ENCODE measurements at regions not wholly inside any gene's neighbourhood (a gene's known extent, or its start where the extent isn't known, plus 50 kb on each side); places are given as distances from the start of the nearest gene placed in this dataset.

GRCh38 chr9:78654324-78654723 lies 357.4 kb downstream of the PSAT1 start:
- Histone ChIP-seq H3K4me3 (ENCODE audit: low read length) (no peak overlapping the region), H3K27ac (ENCODE audit: low read length) (no peak overlapping the region), H3K27me3 (ENCODE audit: control insufficient read depth, insufficient read depth, low read length) (no peaks in the 10 kb centered on the region), H3K4me1 (ENCODE audit: control insufficient read depth, insufficient read depth, low read length) (no peaks in the 10 kb centered on the region), H3K9me3 (ENCODE audit: control insufficient read depth, insufficient read depth, low read length) (no peaks in the 10 kb centered on the region), H3K36me3 (ENCODE audit: control insufficient read depth, insufficient read depth, low read length) (no peaks in the 10 kb centered on the region)
- DNase-seq (ENCODE audit: low read depth, low spot score) = no peak
- no CpG with 5 or more reads among the region's 1 CpG for WGBS (ENCODE audit: insufficient coverage, insufficient read length)

DNA sequence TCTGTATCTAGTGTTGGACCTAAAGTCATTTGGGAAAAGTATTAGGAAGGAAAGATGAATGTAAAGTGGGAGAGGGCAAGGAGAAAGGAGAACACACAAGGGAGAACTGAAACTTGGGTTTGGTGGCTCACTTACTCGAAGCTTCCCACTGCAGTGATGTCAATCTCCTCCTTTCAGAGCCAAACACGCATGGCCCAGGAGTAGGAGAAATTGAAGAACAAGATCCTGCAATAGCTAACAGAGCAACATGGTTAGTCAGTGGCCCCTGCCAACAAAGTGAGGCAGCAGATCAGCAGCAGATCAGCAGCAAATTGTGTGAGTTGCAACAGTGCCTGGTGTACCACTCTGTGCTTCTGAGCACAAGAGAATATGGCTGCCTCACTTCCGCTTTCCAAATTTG lies 366.4 kb downstream of the PSAT1 start:
- peaks cover 2% of the 10 kb centered on the region; the same call in 1 of the 2 replicates for H3K4me1 ChIP-seq (ENCODE audit: control insufficient read depth, insufficient read depth, low read length)
- H3K27ac ChIP-seq (ENCODE audit: low read length) = no peak overlapping the region
- no peaks in the 10 kb centered on the region for H3K9me3 ChIP-seq (ENCODE audit: control insufficient read depth, insufficient read depth, low read length)
- H3K36me3 ChIP-seq (ENCODE audit: control insufficient read depth, insufficient read depth, low read length) = no peaks in the 10 kb centered on the region
- no CpG with 5 or more reads among the region's 3 CpGs for WGBS (ENCODE audit: insufficient coverage, insufficient read length)
- H3K4me3 ChIP-seq (ENCODE audit: low read length) = no peak overlapping the region
- H3K27me3 ChIP-seq (ENCODE audit: control insufficient read depth, insufficient read depth, low read length) = no peaks in the 10 kb centered on the region
- DNase-seq (ENCODE audit: low read depth, low spot score) = no peak

- no CpG with 5 or more reads among the region's 2 CpGs for WGBS (ENCODE audit: insufficient coverage, insufficient read length)
- DNase-seq (ENCODE audit: low read depth, low spot score) = no peak
- Histone ChIP-seq H3K9me3 (ENCODE audit: control insufficient read depth, insufficient read depth, low read length) (no peaks in the 10 kb centered on the region), H3K4me3 (ENCODE audit: low read length) (no peak overlapping the region), H3K27ac (ENCODE audit: low read length) (no peak overlapping the region), H3K4me1 (ENCODE audit: control insufficient read depth, insufficient read depth, low read length) (peaks cover 2% of the 10 kb centered on the region; the same call in 1 of the 2 replicates), H3K36me3 (ENCODE audit: control insufficient read depth, insufficient read depth, low read length) (no peaks in the 10 kb centered on the region), H3K27me3 (ENCODE audit: control insufficient read depth, insufficient read depth, low read length) (no peaks in the 10 kb centered on the region)
Observed at GRCh38 chr9:78664370-78664769, 367.4 kb downstream of the PSAT1 start.

DNA sequence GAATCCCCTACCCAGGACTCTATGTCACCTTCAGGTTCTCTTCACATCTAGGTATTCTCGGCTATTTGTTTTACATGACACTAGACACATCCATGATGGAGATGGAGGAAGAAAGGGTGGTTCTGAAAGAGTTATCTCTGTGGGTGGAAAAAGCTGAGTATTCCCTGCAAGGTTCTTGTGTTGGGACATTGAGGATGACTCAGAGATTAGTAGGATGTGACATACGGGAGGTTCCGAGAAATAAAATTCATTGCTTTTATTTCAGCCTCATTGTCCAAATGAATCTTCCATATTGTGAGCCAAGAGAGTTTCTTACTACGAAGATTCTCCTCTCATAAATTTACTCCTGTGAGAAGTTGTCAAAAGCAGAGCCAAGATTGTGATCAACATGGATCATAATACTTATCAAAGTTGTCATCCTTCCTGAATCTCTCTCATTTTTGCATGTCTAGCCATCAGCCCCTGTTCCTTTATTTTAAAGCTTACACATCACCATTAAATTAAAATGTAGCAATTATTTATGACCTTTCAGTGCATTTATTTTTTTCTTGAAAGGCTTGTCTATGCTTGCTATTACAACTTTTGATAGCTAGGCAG lies 370.0 kb downstream of the PSAT1 start:
- no peak for DNase-seq (ENCODE audit: low read depth, low spot score)
- H3K27ac ChIP-seq (ENCODE audit: low read length) = no peak overlapping the region
- H3K9me3 ChIP-seq (ENCODE audit: control insufficient read depth, insufficient read depth, low read length) = no peaks in the 10 kb centered on the region
- H3K4me1 ChIP-seq (ENCODE audit: control insufficient read depth, insufficient read depth, low read length) = peaks cover 2% of the 10 kb centered on the region; the same call in 1 of the 2 replicates
- no peaks in the 10 kb centered on the region for H3K36me3 ChIP-seq (ENCODE audit: control insufficient read depth, insufficient read depth, low read length)
- no peak overlapping the region for H3K4me3 ChIP-seq (ENCODE audit: low read length)
- no CpG with 5 or more reads among the region's 4 CpGs for WGBS (ENCODE audit: insufficient coverage, insufficient read length)
- H3K27me3 ChIP-seq (ENCODE audit: control insufficient read depth, insufficient read depth, low read length) = no peaks in the 10 kb centered on the region

DNA sequence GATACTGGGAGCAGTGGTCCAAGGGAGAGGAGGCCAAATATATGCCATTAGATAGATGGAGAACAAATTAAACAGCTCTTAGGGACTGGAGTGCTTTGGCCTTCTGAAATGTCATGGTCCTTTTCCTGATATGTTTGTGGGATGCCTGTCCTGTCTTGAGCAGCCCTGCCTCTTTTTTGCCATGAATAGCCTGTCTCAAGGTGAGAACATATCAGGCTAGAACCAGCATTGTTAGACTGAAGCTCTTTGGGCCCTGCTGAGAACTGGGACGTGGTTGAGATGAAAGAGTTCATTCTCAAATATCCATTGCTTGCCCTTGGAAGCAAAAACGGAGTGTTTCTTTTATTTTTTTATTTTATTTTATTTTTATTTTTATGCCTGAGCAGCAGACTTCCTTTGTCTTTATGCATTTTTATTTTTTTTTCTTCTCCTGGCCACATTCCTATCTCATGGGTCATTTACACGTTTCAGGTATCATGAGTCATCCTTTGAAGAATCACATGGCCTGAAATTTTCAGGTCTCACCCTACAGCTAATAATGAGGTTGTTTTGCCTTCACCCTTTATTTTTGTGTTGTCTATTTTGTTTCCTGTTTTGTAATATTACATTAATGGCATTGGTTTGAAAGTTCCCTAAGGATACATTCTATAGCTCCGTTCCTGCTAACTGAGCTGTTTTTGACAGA lies 371.4 kb downstream of the PSAT1 start:
- Histone ChIP-seq H3K36me3 (ENCODE audit: control insufficient read depth, insufficient read depth, low read length) (no peaks in the 10 kb centered on the region), H3K4me3 (ENCODE audit: low read length) (no peak overlapping the region), H3K4me1 (ENCODE audit: control insufficient read depth, insufficient read depth, low read length) (peaks cover 2% of the 10 kb centered on the region; the same call in 1 of the 2 replicates), H3K9me3 (ENCODE audit: control insufficient read depth, insufficient read depth, low read length) (no peaks in the 10 kb centered on the region), H3K27ac (ENCODE audit: low read length) (no peak overlapping the region), H3K27me3 (ENCODE audit: control insufficient read depth, insufficient read depth, low read length) (no peaks in the 10 kb centered on the region)
- WGBS (ENCODE audit: insufficient coverage, insufficient read length) = no CpG with 5 or more reads among the region's 4 CpGs
- DNase-seq (ENCODE audit: low read depth, low spot score) = no peak

- no peak for DNase-seq (ENCODE audit: low read depth, low spot score)
- WGBS (ENCODE audit: insufficient coverage, insufficient read length) = no CpG with 5 or more reads among the region's 7 CpGs
- Histone ChIP-seq H3K27ac (ENCODE audit: low read length) (no peak overlapping the region), H3K36me3 (ENCODE audit: control insufficient read depth, insufficient read depth, low read length) (no peaks in the 10 kb centered on the region), H3K27me3 (ENCODE audit: control insufficient read depth, insufficient read depth, low read length) (no peaks in the 10 kb centered on the region), H3K9me3 (ENCODE audit: control insufficient read depth, insufficient read depth, low read length) (no peaks in the 10 kb centered on the region), H3K4me1 (ENCODE audit: control insufficient read depth, insufficient read depth, low read length) (peaks cover 2% of the 10 kb centered on the region; the same call in 1 of the 2 replicates), H3K4me3 (ENCODE audit: low read length) (no peak overlapping the region)
Observed at GRCh38 chr9:78669591-78669990, 372.7 kb downstream of the PSAT1 start.

GRCh38 chr9:78671785-78672184 lies 374.9 kb downstream of the PSAT1 start:
- no peak overlapping the region for H3K27ac ChIP-seq (ENCODE audit: low read length)
- H3K27me3 ChIP-seq (ENCODE audit: control insufficient read depth, insufficient read depth, low read length) = no peaks in the 10 kb centered on the region
- H3K4me1 ChIP-seq (ENCODE audit: control insufficient read depth, insufficient read depth, low read length) = peaks cover 2% of the 10 kb centered on the region; the same call in 1 of the 2 replicates
- no CpG with 5 or more reads among the region's 3 CpGs for WGBS (ENCODE audit: insufficient coverage, insufficient read length)
- DNase-seq (ENCODE audit: low read depth, low spot score) = no peak
- H3K9me3 ChIP-seq (ENCODE audit: control insufficient read depth, insufficient read depth, low read length) = no peaks in the 10 kb centered on the region
- H3K36me3 ChIP-seq (ENCODE audit: control insufficient read depth, insufficient read depth, low read length) = no peaks in the 10 kb centered on the region
- H3K4me3 ChIP-seq (ENCODE audit: low read length) = no peak overlapping the region

GRCh38 chr9:78674874-78675273 lies 377.9 kb downstream of the PSAT1 start:
- no peaks in the 10 kb centered on the region for H3K4me1 ChIP-seq (ENCODE audit: control insufficient read depth, insufficient read depth, low read length)
- no peaks in the 10 kb centered on the region for H3K9me3 ChIP-seq (ENCODE audit: control insufficient read depth, insufficient read depth, low read length)
- WGBS (ENCODE audit: insufficient coverage, insufficient read length) = no CpG with 5 or more reads among the region's 2 CpGs
- no peak overlapping the region for H3K27ac ChIP-seq (ENCODE audit: low read length)
- no peaks in the 10 kb centered on the region for H3K27me3 ChIP-seq (ENCODE audit: control insufficient read depth, insufficient read depth, low read length)
- H3K36me3 ChIP-seq (ENCODE audit: control insufficient read depth, insufficient read depth, low read length) = no peaks in the 10 kb centered on the region
- H3K4me3 ChIP-seq (ENCODE audit: low read length) = no peak overlapping the region
- DNase-seq (ENCODE audit: low read depth, low spot score) = no peak

GRCh38 chr9:78676009-78676408 lies 379.1 kb downstream of the PSAT1 start:
- no peaks in the 10 kb centered on the region for H3K36me3 ChIP-seq (ENCODE audit: control insufficient read depth, insufficient read depth, low read length)
- H3K4me3 ChIP-seq (ENCODE audit: low read length) = no peak overlapping the region
- no peak overlapping the region for H3K27ac ChIP-seq (ENCODE audit: low read length)
- no peak for DNase-seq (ENCODE audit: low read depth, low spot score)
- H3K4me1 ChIP-seq (ENCODE audit: control insufficient read depth, insufficient read depth, low read length) = no peaks in the 10 kb centered on the region
- no peaks in the 10 kb centered on the region for H3K9me3 ChIP-seq (ENCODE audit: control insufficient read depth, insufficient read depth, low read length)
- no peaks in the 10 kb centered on the region for H3K27me3 ChIP-seq (ENCODE audit: control insufficient read depth, insufficient read depth, low read length)
- 100% methylated on average over 1 of the region's 2 CpGs for WGBS (ENCODE audit: insufficient coverage, insufficient read length)

- no peak overlapping the region for H3K4me3 ChIP-seq (ENCODE audit: low read length)
- no peak overlapping the region for H3K27ac ChIP-seq (ENCODE audit: low read length)
- no peaks in the 10 kb centered on the region for H3K9me3 ChIP-seq (ENCODE audit: control insufficient read depth, insufficient read depth, low read length)
- H3K36me3 ChIP-seq (ENCODE audit: control insufficient read depth, insufficient read depth, low read length) = no peaks in the 10 kb centered on the region
- H3K27me3 ChIP-seq (ENCODE audit: control insufficient read depth, insufficient read depth, low read length) = no peaks in the 10 kb centered on the region
- no peak for DNase-seq (ENCODE audit: low read depth, low spot score)
- H3K4me1 ChIP-seq (ENCODE audit: control insufficient read depth, insufficient read depth, low read length) = no peaks in the 10 kb centered on the region
Observed at GRCh38 chr9:78676623-78677022, 379.7 kb downstream of the PSAT1 start.

DNA sequence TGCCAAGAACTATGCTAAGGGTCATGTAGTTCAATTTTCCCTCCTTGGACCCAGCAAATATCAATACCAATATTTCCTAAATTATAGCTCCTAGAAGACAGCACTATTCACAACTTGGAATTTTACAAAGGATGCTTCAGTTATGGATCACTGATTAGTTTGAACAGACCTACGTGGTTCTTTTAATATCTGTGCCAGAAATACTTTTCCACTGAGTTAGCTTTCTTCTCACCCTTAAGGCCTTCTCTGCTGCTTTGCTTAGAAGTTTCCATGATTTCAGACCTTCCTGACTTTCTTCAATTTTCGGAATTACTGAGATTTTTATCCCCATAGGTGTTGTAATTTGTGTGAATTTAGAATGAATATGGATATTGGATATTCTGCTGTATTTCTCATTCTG lies 380.4 kb downstream of the PSAT1 start:
- H3K9me3 ChIP-seq (ENCODE audit: control insufficient read depth, insufficient read depth, low read length) = no peaks in the 10 kb centered on the region
- no peak overlapping the region for H3K4me3 ChIP-seq (ENCODE audit: low read length)
- WGBS (ENCODE audit: insufficient coverage, insufficient read length) = no CpG with 5 or more reads among the region's 2 CpGs
- no peak overlapping the region for H3K27ac ChIP-seq (ENCODE audit: low read length)
- no peaks in the 10 kb centered on the region for H3K4me1 ChIP-seq (ENCODE audit: control insufficient read depth, insufficient read depth, low read length)
- no peaks in the 10 kb centered on the region for H3K27me3 ChIP-seq (ENCODE audit: control insufficient read depth, insufficient read depth, low read length)
- no peak for DNase-seq (ENCODE audit: low read depth, low spot score)
- H3K36me3 ChIP-seq (ENCODE audit: control insufficient read depth, insufficient read depth, low read length) = no peaks in the 10 kb centered on the region

Measured in iPS DF 6.9 (cell line).